ENCODE measurements at regions not wholly inside any gene's neighbourhood (a gene's known extent, or its start where the extent isn't known, plus 50 kb on each side); places are given as distances from the start of the nearest gene placed in this dataset.
"Not testable (repeated sequence)": the region's sequence is repeated elsewhere in the genome, so short reads cannot be mapped to it uniquely, and the experiment has no call there.

GRCh38 chr1:239125893-239126292 lies 260.5 kb upstream of the CHRM3 start:
- Mint-ChIP-seq H3K36me3 (no peaks in the 10 kb centered on the region), H3K27ac (no peak overlapping the region), H3K27me3 (no peaks in the 10 kb centered on the region), H3K4me3 (no peak overlapping the region), H3K9me3 (peaks cover 2% of the 10 kb centered on the region), H3K4me1 (ENCODE audit: low read depth) (no peaks in the 10 kb centered on the region)
- CTCF ChIA-PET, result no interaction called here
- DNase-seq, result no peak
- POLR2A ChIA-PET, result no interaction called here
- intact Hi-C loops (cut with micrococcal nuclease), result no loop called here

GRCh38 chr1:239125027-239125426 lies 261.3 kb upstream of the CHRM3 start:
- ChIA-PET CTCF (no interaction called here), POLR2A (no interaction called here)
- Mint-ChIP-seq H3K27ac (no peak overlapping the region), H3K27me3 (no peaks in the 10 kb centered on the region), H3K4me1 (ENCODE audit: low read depth) (no peaks in the 10 kb centered on the region), H3K4me3 (no peak overlapping the region), H3K9me3 (peaks cover 2% of the 10 kb centered on the region), H3K36me3 (no peaks in the 10 kb centered on the region)
- no peak for DNase-seq
- intact Hi-C loops (cut with micrococcal nuclease), result no loop called here

- ChIA-PET POLR2A (no interaction called here), CTCF (no interaction called here)
- Mint-ChIP-seq H3K4me1 (ENCODE audit: low read depth) (no peaks in the 10 kb centered on the region), H3K36me3 (no peaks in the 10 kb centered on the region), H3K27me3 (no peaks in the 10 kb centered on the region), H3K27ac (no peak overlapping the region), H3K4me3 (no peak overlapping the region), H3K9me3 (peaks cover 2% of the 10 kb centered on the region)
- no peak for DNase-seq
- intact Hi-C loops (cut with micrococcal nuclease), result no loop called here
Measured at GRCh38 chr1:239123260-239123659, 263.1 kb upstream of the CHRM3 start.

GRCh38 chr1:239112101-239112935 lies 274.1 kb upstream of the CHRM3 start:
- no peak overlapping the region for H3K4me3 Mint-ChIP-seq
- H3K4me1 Mint-ChIP-seq (ENCODE audit: low read depth), result no peaks in the 10 kb centered on the region
- H3K27me3 Mint-ChIP-seq, result no peaks in the 10 kb centered on the region
- POLR2A ChIA-PET, result no interaction called here
- no peaks in the 10 kb centered on the region for H3K36me3 Mint-ChIP-seq
- no peaks in the 10 kb centered on the region for H3K9me3 Mint-ChIP-seq
- H3K27ac Mint-ChIP-seq, result no peak overlapping the region
- intact Hi-C loops (cut with micrococcal nuclease), result no loop called here
- no peak for DNase-seq
- CTCF ChIA-PET, result interaction anchor here (0.6 kb wide), 1 partner anchor 243 kb away, joined by 3 read pairs; no protein-coding TSS in a partner anchor

GRCh38 chr1:239107676-239108075 lies 278.7 kb upstream of the CHRM3 start:
- Mint-ChIP-seq H3K4me3 (no peak overlapping the region), H3K36me3 (no peaks in the 10 kb centered on the region), H3K9me3 (no peaks in the 10 kb centered on the region), H3K27me3 (no peaks in the 10 kb centered on the region), H3K4me1 (ENCODE audit: low read depth) (no peaks in the 10 kb centered on the region), H3K27ac (no peak overlapping the region)
- POLR2A ChIA-PET, result no interaction called here
- DNase-seq, result no peak
- intact Hi-C loops (cut with micrococcal nuclease), result no loop called here
- CTCF ChIA-PET, result no interaction called here

GRCh38 chr1:239106689-239107088 lies 279.7 kb upstream of the CHRM3 start:
- intact Hi-C loops (cut with micrococcal nuclease), result not testable (repeated sequence)

GRCh38 chr1:239098400-239099037 lies 287.8 kb upstream of the CHRM3 start:
- Mint-ChIP-seq H3K27ac (no peak overlapping the region), H3K27me3 (no peaks in the 10 kb centered on the region), H3K36me3 (no peaks in the 10 kb centered on the region), H3K9me3 (peaks cover 3% of the 10 kb centered on the region), H3K4me1 (ENCODE audit: low read depth) (no peaks in the 10 kb centered on the region), H3K4me3 (no peak overlapping the region)
- ChIA-PET POLR2A (no interaction called here), CTCF (no interaction called here)
- intact Hi-C loops (cut with micrococcal nuclease), result no loop called here
- no peak for DNase-seq

More at GRCh38 chr1:239106689-239107088, 279.7 kb upstream of the CHRM3 start:
- H3K36me3 Mint-ChIP-seq; POLR2A ChIA-PET; H3K27ac Mint-ChIP-seq; H3K4me1 Mint-ChIP-seq (ENCODE audit: low read depth); H3K4me3 Mint-ChIP-seq; CTCF ChIA-PET; DNase-seq; H3K27me3 Mint-ChIP-seq; H3K9me3 Mint-ChIP-seq: not testable (repeated sequence)

GRCh38 chr1:239091537-239091936 lies 294.8 kb upstream of the CHRM3 start:
- intact Hi-C loops (cut with micrococcal nuclease), result no loop called here
- peaks cover 4% of the 10 kb centered on the region for H3K9me3 Mint-ChIP-seq
- ChIA-PET CTCF (no interaction called here), POLR2A (no interaction called here)
- H3K4me1 Mint-ChIP-seq (ENCODE audit: low read depth), result no peaks in the 10 kb centered on the region
- H3K27ac Mint-ChIP-seq, result no peak overlapping the region
- H3K36me3 Mint-ChIP-seq, result no peaks in the 10 kb centered on the region
- no peak overlapping the region for H3K4me3 Mint-ChIP-seq
- no peaks in the 10 kb centered on the region for H3K27me3 Mint-ChIP-seq
- no peak for DNase-seq

- intact Hi-C loops (cut with micrococcal nuclease), result no loop called here
- POLR2A ChIA-PET, result no interaction called here
- CTCF ChIA-PET, result no interaction called here
- H3K4me1 Mint-ChIP-seq (ENCODE audit: low read depth), result no peaks in the 10 kb centered on the region
- no peak for DNase-seq
- H3K27me3 Mint-ChIP-seq, result no peaks in the 10 kb centered on the region
- no peak overlapping the region for H3K27ac Mint-ChIP-seq
- no peak overlapping the region for H3K4me3 Mint-ChIP-seq
- H3K36me3 Mint-ChIP-seq, result no peaks in the 10 kb centered on the region
- H3K9me3 Mint-ChIP-seq, result peaks cover 15% of the 10 kb centered on the region
Measured at GRCh38 chr1:239084459-239085080, 301.8 kb upstream of the CHRM3 start.

GRCh38 chr1:239081947-239082346 lies 304.4 kb upstream of the CHRM3 start:
- H3K4me1 Mint-ChIP-seq (ENCODE audit: low read depth); POLR2A ChIA-PET; CTCF ChIA-PET; intact Hi-C loops (cut with micrococcal nuclease); H3K27me3 Mint-ChIP-seq; DNase-seq; H3K36me3 Mint-ChIP-seq; H3K4me3 Mint-ChIP-seq; H3K27ac Mint-ChIP-seq: not testable (repeated sequence)
- H3K9me3 Mint-ChIP-seq, result peaks cover 30% of the 10 kb centered on the region

GRCh38 chr1:239067480-239067879 lies 318.9 kb upstream of the CHRM3 start:
- DNase-seq, result no peak
- Mint-ChIP-seq H3K27ac (no peak overlapping the region), H3K4me3 (no peak overlapping the region), H3K4me1 (ENCODE audit: low read depth) (no peaks in the 10 kb centered on the region), H3K36me3 (no peaks in the 10 kb centered on the region), H3K27me3 (no peaks in the 10 kb centered on the region), H3K9me3 (no peaks in the 10 kb centered on the region)
- ChIA-PET POLR2A (no interaction called here), CTCF (no interaction called here)
- intact Hi-C loops (cut with micrococcal nuclease), result no loop called here

- Mint-ChIP-seq H3K9me3 (no peaks in the 10 kb centered on the region), H3K36me3 (no peaks in the 10 kb centered on the region), H3K4me3 (no peak overlapping the region), H3K27ac (no peak overlapping the region), H3K4me1 (ENCODE audit: low read depth) (no peaks in the 10 kb centered on the region), H3K27me3 (no peaks in the 10 kb centered on the region)
- ChIA-PET POLR2A (no interaction called here), CTCF (no interaction called here)
- no peak for DNase-seq
- intact Hi-C loops (cut with micrococcal nuclease), result no loop called here
Measured at GRCh38 chr1:239067058-239067457, 319.3 kb upstream of the CHRM3 start.

GRCh38 chr1:239061770-239062169 lies 324.6 kb upstream of the CHRM3 start:
- Mint-ChIP-seq H3K9me3 (no peaks in the 10 kb centered on the region), H3K27ac (no peak overlapping the region), H3K36me3 (no peaks in the 10 kb centered on the region), H3K27me3 (no peaks in the 10 kb centered on the region), H3K4me3 (no peak overlapping the region), H3K4me1 (ENCODE audit: low read depth) (no peaks in the 10 kb centered on the region)
- intact Hi-C loops (cut with micrococcal nuclease), result no loop called here
- no peak for DNase-seq
- ChIA-PET POLR2A (no interaction called here), CTCF (no interaction called here)
